HL-60 (cell line): ENCODE measurements at regions not wholly inside any gene's neighbourhood (a gene's known extent, or its start where the extent isn't known, plus 50 kb on each side); places are given as distances from the start of the nearest gene placed in this dataset.

Experiments
- POLR2AphosphoS5 ChIP-seq: IDR thresholded peaks from 2 replicates; pipeline ENCODE4 v1.6.1; 2012; ENCODE audit warnings: low read depth
- SPI1 ChIP-seq: IDR thresholded peaks from 2 replicates; pipeline ENCODE4 v1.6.1; 2012; ENCODE audit warnings: low read depth, mild to moderate bottlenecking, borderline replicate concordance
- TF ChIP-seq, protein P1 (sequence below): IDR thresholded peaks from one replicate; pipeline ENCODE4 v1.5.1; 2011; ENCODE audit warnings: low read length, control low read depth, inconsistent platforms; ENCODE audit not compliant: insufficient read depth

GRCh38 chr6:167554854-167555253 is 230.0 kb downstream of the TTLL2 start:
- no peak for TF ChIP-seq SPI1
- no peak for TF ChIP-seq POLR2AphosphoS5
- TF ChIP-seq, protein P1, sequence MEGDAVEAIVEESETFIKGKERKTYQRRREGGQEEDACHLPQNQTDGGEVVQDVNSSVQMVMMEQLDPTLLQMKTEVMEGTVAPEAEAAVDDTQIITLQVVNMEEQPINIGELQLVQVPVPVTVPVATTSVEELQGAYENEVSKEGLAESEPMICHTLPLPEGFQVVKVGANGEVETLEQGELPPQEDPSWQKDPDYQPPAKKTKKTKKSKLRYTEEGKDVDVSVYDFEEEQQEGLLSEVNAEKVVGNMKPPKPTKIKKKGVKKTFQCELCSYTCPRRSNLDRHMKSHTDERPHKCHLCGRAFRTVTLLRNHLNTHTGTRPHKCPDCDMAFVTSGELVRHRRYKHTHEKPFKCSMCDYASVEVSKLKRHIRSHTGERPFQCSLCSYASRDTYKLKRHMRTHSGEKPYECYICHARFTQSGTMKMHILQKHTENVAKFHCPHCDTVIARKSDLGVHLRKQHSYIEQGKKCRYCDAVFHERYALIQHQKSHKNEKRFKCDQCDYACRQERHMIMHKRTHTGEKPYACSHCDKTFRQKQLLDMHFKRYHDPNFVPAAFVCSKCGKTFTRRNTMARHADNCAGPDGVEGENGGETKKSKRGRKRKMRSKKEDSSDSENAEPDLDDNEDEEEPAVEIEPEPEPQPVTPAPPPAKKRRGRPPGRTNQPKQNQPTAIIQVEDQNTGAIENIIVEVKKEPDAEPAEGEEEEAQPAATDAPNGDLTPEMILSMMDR: no peak
